ENCODE measurements at regions not wholly inside any gene's neighbourhood (a gene's known extent, or its start where the extent isn't known, plus 50 kb on each side); places are given as distances from the start of the nearest gene placed in this dataset.
A peak's percentile ranks its signal among the peaks of the same experiment; 100 is the strongest.

GRCh38 chr7:62361-63116 is 129.8 kb upstream of the FAM20C start:
- no peaks in the 10 kb centered on the region for H3K36me3 Mint-ChIP-seq
- H3K27me3 Mint-ChIP-seq (ENCODE audit: low read depth in 3 of 3): peaks cover 5 to 10% (median 10%) of the 10 kb centered on the region in 3 donors
- H3K27ac Mint-ChIP-seq: no peak overlapping the region
- Histone ChIP-seq H3K4me1 (ENCODE audit: control insufficient read depth in 1 of 2, insufficient read depth in 2 of 2, low read length in 2 of 2) (peaks cover 26 to 37% of the 10 kb centered on the region in 2 donors), H3K4me3 (replicated peaks in 1 of 3; ENCODE audit: low read depth in 2 of 3, low read length in 3 of 3) (no peak overlapping the region), H3K9ac (ENCODE audit: insufficient read depth, low read length, poor library complexity, severe bottlenecking) (peak overlapping the region; percentile 34), H3K36me3 (replicated peaks in 1 of 2; ENCODE audit: control insufficient read depth in 1 of 2, insufficient read depth in 2 of 2, low read length in 2 of 2) (no peaks in the 10 kb centered on the region), H3K27ac (ENCODE audit: low read depth in 1 of 2, low read length in 2 of 2) (no peak overlapping the region), H4K20me1 (ENCODE audit: insufficient read depth, low read length) (no peaks in the 10 kb centered on the region), H3K9me3 (replicated peaks in 1 of 2; ENCODE audit: control insufficient read depth in 1 of 2, insufficient read depth in 1 of 2, low read length in 2 of 2) (no peaks in the 10 kb centered on the region), H3K27me3 (ENCODE audit: control insufficient read depth in 2 of 2, insufficient read depth in 2 of 2, low read length in 2 of 2) (no peaks in the 10 kb centered on the region), H3K4me2 (replicated peaks; ENCODE audit: extremely low read depth, low read length, poor library complexity, severe bottlenecking) (no peak overlapping the region), H3K79me2 (ENCODE audit: insufficient read depth, low read length) (no peaks in the 10 kb centered on the region), H2AFZ (ENCODE audit: insufficient read depth, low read depth, low read length, poor library complexity, severe bottlenecking) (no peak overlapping the region)
- over 99% methylated on average over 26 of the region's 26 CpGs for WGBS (ENCODE audit: insufficient coverage)
- H3K9me3 Mint-ChIP-seq: no peaks in the 10 kb centered on the region
- no peak for DNase-seq
- no peak overlapping the region for H3K4me3 Mint-ChIP-seq
- intact Hi-C loops (cut with micrococcal nuclease): no loop called here
- no peak for TF ChIP-seq CTCF (IDR thresholded peaks at IDR 0.05)
- H3K4me1 Mint-ChIP-seq: peaks cover 39% of the 10 kb centered on the region

- Mint-ChIP-seq H3K27me3 (ENCODE audit: low read depth in 3 of 3) (peaks cover 5 to 12% (median 10%) of the 10 kb centered on the region in 3 donors), H3K4me3 (no peak overlapping the region), H3K9me3 (no peaks in the 10 kb centered on the region), H3K27ac (peak overlapping the region in 2 of 7 donors; percentile 37 to 63), H3K36me3 (no peaks in the 10 kb centered on the region), H3K4me1 (peaks cover 34% of the 10 kb centered on the region)
- Histone ChIP-seq H3K4me1 (ENCODE audit: control insufficient read depth in 1 of 2, insufficient read depth in 2 of 2, low read length in 2 of 2) (peaks cover 23 to 41% of the 10 kb centered on the region in 2 donors), H4K20me1 (ENCODE audit: insufficient read depth, low read length) (no peaks in the 10 kb centered on the region), H3K27ac (ENCODE audit: low read depth in 1 of 2, low read length in 2 of 2) (peak overlapping the region in 1 of 2 donors; percentile 4), H3K4me3 (replicated peaks in 1 of 3; ENCODE audit: low read depth in 2 of 3, low read length in 3 of 3) (no peak overlapping the region), H3K4me2 (replicated peaks; ENCODE audit: extremely low read depth, low read length, poor library complexity, severe bottlenecking) (no peak overlapping the region), H3K27me3 (ENCODE audit: control insufficient read depth in 2 of 2, insufficient read depth in 2 of 2, low read length in 2 of 2) (no peaks in the 10 kb centered on the region), H3K9ac (ENCODE audit: insufficient read depth, low read length, poor library complexity, severe bottlenecking) (peak overlapping the region; percentile 34), H3K36me3 (replicated peaks in 1 of 2; ENCODE audit: control insufficient read depth in 1 of 2, insufficient read depth in 2 of 2, low read length in 2 of 2) (no peaks in the 10 kb centered on the region), H2AFZ (ENCODE audit: insufficient read depth, low read depth, low read length, poor library complexity, severe bottlenecking) (no peak overlapping the region), H3K9me3 (replicated peaks in 1 of 2; ENCODE audit: control insufficient read depth in 1 of 2, insufficient read depth in 1 of 2, low read length in 2 of 2) (no peaks in the 10 kb centered on the region), H3K79me2 (ENCODE audit: insufficient read depth, low read length) (no peaks in the 10 kb centered on the region)
- intact Hi-C loops (cut with micrococcal nuclease): no loop called here
- 85% methylated on average over 3 of the region's 5 CpGs for WGBS (ENCODE audit: insufficient coverage)
- no peak for DNase-seq
- no peak for TF ChIP-seq CTCF (IDR thresholded peaks at IDR 0.05)
These were observed 129.3 kb upstream of the FAM20C start for GRCh38 chr7:63117-63480.

All from CD14-positive monocyte (primary cell).